ENCODE measurements at regions not wholly inside any gene's neighbourhood (a gene's known extent, or its start where the extent isn't known, plus 50 kb on each side); places are given as distances from the start of the nearest gene placed in this dataset.

DNA sequence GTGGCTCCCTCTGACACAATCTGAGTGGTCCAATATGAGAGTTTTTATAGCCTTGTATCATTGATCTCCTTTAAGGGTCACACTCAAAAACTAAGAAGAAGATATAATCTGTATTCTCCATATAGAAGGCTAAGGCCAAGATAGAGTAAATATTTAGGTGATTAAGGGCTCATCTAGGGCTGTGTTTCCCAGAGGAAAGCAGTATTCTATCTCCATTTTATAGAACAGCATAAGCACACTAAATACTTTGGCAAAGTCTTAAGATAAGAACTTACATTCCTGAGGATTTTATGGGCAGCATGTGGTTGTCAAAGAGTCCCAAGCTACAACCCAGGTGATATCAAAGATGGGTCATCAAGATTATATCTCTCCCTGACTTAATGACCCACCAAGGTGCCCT is 377.6 kb downstream of the KIF16B start:
- no peak for TF ChIP-seq POLR2A (IDR thresholded peaks at IDR 0.05)
- no peak for TF ChIP-seq POLR2AphosphoS5 (IDR thresholded peaks at IDR 0.05)
- TF ChIP-seq, protein P1, sequence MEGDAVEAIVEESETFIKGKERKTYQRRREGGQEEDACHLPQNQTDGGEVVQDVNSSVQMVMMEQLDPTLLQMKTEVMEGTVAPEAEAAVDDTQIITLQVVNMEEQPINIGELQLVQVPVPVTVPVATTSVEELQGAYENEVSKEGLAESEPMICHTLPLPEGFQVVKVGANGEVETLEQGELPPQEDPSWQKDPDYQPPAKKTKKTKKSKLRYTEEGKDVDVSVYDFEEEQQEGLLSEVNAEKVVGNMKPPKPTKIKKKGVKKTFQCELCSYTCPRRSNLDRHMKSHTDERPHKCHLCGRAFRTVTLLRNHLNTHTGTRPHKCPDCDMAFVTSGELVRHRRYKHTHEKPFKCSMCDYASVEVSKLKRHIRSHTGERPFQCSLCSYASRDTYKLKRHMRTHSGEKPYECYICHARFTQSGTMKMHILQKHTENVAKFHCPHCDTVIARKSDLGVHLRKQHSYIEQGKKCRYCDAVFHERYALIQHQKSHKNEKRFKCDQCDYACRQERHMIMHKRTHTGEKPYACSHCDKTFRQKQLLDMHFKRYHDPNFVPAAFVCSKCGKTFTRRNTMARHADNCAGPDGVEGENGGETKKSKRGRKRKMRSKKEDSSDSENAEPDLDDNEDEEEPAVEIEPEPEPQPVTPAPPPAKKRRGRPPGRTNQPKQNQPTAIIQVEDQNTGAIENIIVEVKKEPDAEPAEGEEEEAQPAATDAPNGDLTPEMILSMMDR (IDR thresholded peaks at IDR 0.05) = no peak

Data from gastroesophageal sphincter (tissue), 3 donors.